Liver (tissue), 8 donors: ENCODE measurements at regions not wholly inside any gene's neighbourhood (a gene's known extent, or its start where the extent isn't known, plus 50 kb on each side); places are given as distances from the start of the nearest gene placed in this dataset.
A peak's percentile ranks its signal among the peaks of the same experiment; 100 is the strongest.

Source experiments
- DNase-seq: peaks from one replicate; pipeline ENCODE4 v3.0.0-alpha.2; 2017; ENCODE audit warnings: low spot score
- H3K27ac ChIP-seq, 2 donors: one replicate each; pipeline ENCODE4 v1.7.0; 2013; ENCODE audit warnings: inconsistent platforms in 2 of 2, low read length in 2 of 2, control low read depth in 1 of 2, low read depth in 1 of 2, mild to moderate bottlenecking in 1 of 2
- H3K27me3 ChIP-seq, 4 donors: one replicate each; pipeline versions ENCODE4 v1.6.1 to v1.7.0; 2013; ENCODE audit warnings: low read length in 3 of 4, inconsistent platforms in 1 of 4, mild to moderate bottlenecking in 1 of 4, moderate library complexity in 1 of 4; ENCODE audit not compliant: control insufficient read depth in 4 of 4, insufficient read depth in 4 of 4
- H3K36me3 ChIP-seq, 4 donors: one replicate each; pipeline versions ENCODE4 v1.6.1 to v1.7.0; 2013; ENCODE audit warnings: low read length in 3 of 4, mild to moderate bottlenecking in 3 of 4, low read depth in 1 of 4, moderate library complexity in 1 of 4; ENCODE audit not compliant: control insufficient read depth in 4 of 4, insufficient read depth in 3 of 4
- H3K4me1 ChIP-seq, 4 donors: one replicate each; pipeline versions ENCODE4 v1.6.1 to v1.7.0; 2013; ENCODE audit warnings: low read length in 3 of 4, mild to moderate bottlenecking in 3 of 4, moderate library complexity in 1 of 4; ENCODE audit not compliant: control insufficient read depth in 4 of 4, insufficient read depth in 4 of 4
- H3K4me3 ChIP-seq, 3 donors: one replicate each; pipeline versions ENCODE4 v1.6.1 to v1.7.0; 2013; ENCODE audit warnings: low read length in 3 of 3, control low read depth in 1 of 3, low read depth in 1 of 3, mild to moderate bottlenecking in 1 of 3
- H3K9ac ChIP-seq, 2 donors: one replicate each; pipeline ENCODE4 v1.7.0; 2013; ENCODE audit warnings: low read length in 2 of 2, mild to moderate bottlenecking in 2 of 2, moderate library complexity in 2 of 2, control low read depth in 1 of 2, low read depth in 1 of 2
- H3K9me3 ChIP-seq, 4 donors: one replicate each; pipeline versions ENCODE4 v1.6.1 to v1.7.0; 2013; ENCODE audit warnings: low read length in 3 of 4; ENCODE audit not compliant: control insufficient read depth in 4 of 4
- EGR1 ChIP-seq, 2 donors: IDR thresholded peaks; 2 replicates each; pipeline ENCODE4 v1.6.1; 2016 to 2018; ENCODE audit warnings: antibody characterized with exemption in 2 of 2, low read depth in 2 of 2
- FOXA1 ChIP-seq: IDR thresholded peaks from 2 replicates; pipeline ENCODE4 v1.6.1; 2016; ENCODE audit warnings: antibody characterized with exemption
- FOXA2 ChIP-seq: IDR thresholded peaks from 2 replicates; pipeline ENCODE4 v1.6.1; 2016; ENCODE audit warnings: antibody characterized with exemption
- HNF4G ChIP-seq: IDR thresholded peaks from 2 replicates; pipeline ENCODE4 v1.6.1; 2016; ENCODE audit warnings: antibody characterized with exemption
- JUND ChIP-seq, 2 donors: IDR thresholded peaks; 2 replicates each; pipeline ENCODE4 v1.6.1; 2016; ENCODE audit warnings: antibody characterized with exemption in 2 of 2
- NR2F2 ChIP-seq: IDR thresholded peaks from 2 replicates; pipeline ENCODE4 v1.6.1; 2016; ENCODE audit warnings: antibody characterized with exemption
- RAD21 ChIP-seq, 2 donors: IDR thresholded peaks; 2 replicates each; pipeline ENCODE4 v1.6.1; 2016; ENCODE audit warnings: antibody characterized with exemption in 2 of 2, mild to moderate bottlenecking in 2 of 2
- RXRA ChIP-seq, 2 donors: IDR thresholded peaks; 2 replicates each; pipeline ENCODE4 v1.6.1; 2017 to 2018; ENCODE audit warnings: antibody characterized with exemption in 2 of 2, mild to moderate bottlenecking in 1 of 2
- SP1 ChIP-seq: IDR thresholded peaks from 2 replicates; pipeline ENCODE4 v1.6.1; 2018; ENCODE audit warnings: antibody characterized with exemption, mild to moderate bottlenecking
- YY1 ChIP-seq: IDR thresholded peaks from 2 replicates; pipeline ENCODE4 v1.6.1; 2016; ENCODE audit warnings: antibody characterized with exemption, mild to moderate bottlenecking
- WGBS: extraction: QIAGEN DNeasy Blood & Tissue Kit; methylation state at CpG from one replicate; pipeline ENCODE4 v1.1.7; 2013; 5-methylcytosine and 5-hydroxymethylcytosine counted together
- TF ChIP-seq, protein P1 (sequence below): IDR thresholded peaks from 2 replicates; pipeline ENCODE4 v1.6.1; 2016; ENCODE audit warnings: antibody characterized with exemption
- TF ChIP-seq, protein P2 (sequence below): IDR thresholded peaks from 2 replicates; pipeline ENCODE4 v1.6.1; 2016; ENCODE audit warnings: antibody characterized with exemption
- TF ChIP-seq, protein P3 (sequence below): fragments of 150-350 bp; IDR thresholded peaks from 2 replicates; pipeline ENCODE4 v1.5.1; 2017; ENCODE audit warnings: improper control_type of control experiment, low read depth, low read length; ENCODE audit not compliant: missing input control
- donor health status: healthy.
- donor health status: healthy.
- donor health status: healthy.
- donor health status: healthy.
- donor health status: healthy.

DNA sequence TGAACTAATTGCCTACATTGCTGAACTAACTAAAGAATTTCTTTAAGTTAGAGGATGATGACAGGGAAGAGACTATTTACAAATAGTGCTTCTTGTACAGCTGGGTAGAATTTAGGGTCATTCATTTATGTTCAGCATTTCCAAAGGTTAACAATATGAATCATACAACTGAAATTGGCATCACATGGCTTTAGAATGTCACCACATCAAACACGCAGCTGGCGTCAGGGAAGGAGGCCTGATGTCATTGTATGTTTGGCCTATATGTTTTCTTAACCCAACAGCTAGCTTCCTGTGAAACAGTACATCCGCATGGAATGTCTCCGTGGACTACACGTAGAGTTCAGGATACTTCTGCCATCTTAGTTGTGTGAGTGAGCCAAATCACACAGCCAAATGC is 99.0 kb upstream of the TNFSF11 start:
- peaks cover 0 to 2% (median 0%) of the 10 kb centered on the region in 4 donors for H3K9me3 ChIP-seq
- H3K9ac ChIP-seq, result no peak overlapping the region
- H3K27me3 ChIP-seq, result no peaks in the 10 kb centered on the region
- no peak for DNase-seq
- H3K36me3 ChIP-seq, result no peaks in the 10 kb centered on the region
- TF ChIP-seq FOXA1 (no peak), JUND (IDR thresholded peaks at IDR 0.05) (no peak), HNF4G (no peak)
- TF ChIP-seq, protein P1, sequence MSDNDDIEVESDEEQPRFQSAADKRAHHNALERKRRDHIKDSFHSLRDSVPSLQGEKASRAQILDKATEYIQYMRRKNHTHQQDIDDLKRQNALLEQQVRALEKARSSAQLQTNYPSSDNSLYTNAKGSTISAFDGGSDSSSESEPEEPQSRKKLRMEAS, result no peak
- TF ChIP-seq, protein P2, sequence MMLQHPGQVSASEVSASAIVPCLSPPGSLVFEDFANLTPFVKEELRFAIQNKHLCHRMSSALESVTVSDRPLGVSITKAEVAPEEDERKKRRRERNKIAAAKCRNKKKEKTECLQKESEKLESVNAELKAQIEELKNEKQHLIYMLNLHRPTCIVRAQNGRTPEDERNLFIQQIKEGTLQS, result no peak
- TF ChIP-seq, protein P3, sequence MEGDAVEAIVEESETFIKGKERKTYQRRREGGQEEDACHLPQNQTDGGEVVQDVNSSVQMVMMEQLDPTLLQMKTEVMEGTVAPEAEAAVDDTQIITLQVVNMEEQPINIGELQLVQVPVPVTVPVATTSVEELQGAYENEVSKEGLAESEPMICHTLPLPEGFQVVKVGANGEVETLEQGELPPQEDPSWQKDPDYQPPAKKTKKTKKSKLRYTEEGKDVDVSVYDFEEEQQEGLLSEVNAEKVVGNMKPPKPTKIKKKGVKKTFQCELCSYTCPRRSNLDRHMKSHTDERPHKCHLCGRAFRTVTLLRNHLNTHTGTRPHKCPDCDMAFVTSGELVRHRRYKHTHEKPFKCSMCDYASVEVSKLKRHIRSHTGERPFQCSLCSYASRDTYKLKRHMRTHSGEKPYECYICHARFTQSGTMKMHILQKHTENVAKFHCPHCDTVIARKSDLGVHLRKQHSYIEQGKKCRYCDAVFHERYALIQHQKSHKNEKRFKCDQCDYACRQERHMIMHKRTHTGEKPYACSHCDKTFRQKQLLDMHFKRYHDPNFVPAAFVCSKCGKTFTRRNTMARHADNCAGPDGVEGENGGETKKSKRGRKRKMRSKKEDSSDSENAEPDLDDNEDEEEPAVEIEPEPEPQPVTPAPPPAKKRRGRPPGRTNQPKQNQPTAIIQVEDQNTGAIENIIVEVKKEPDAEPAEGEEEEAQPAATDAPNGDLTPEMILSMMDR, result no peak
- H3K4me3 ChIP-seq, result no peak overlapping the region
- WGBS, result 76% methylated on average over 5 of the region's 5 CpGs
- H3K4me1 ChIP-seq, result no peaks in the 10 kb centered on the region
- H3K27ac ChIP-seq, result no peak overlapping the region

DNA sequence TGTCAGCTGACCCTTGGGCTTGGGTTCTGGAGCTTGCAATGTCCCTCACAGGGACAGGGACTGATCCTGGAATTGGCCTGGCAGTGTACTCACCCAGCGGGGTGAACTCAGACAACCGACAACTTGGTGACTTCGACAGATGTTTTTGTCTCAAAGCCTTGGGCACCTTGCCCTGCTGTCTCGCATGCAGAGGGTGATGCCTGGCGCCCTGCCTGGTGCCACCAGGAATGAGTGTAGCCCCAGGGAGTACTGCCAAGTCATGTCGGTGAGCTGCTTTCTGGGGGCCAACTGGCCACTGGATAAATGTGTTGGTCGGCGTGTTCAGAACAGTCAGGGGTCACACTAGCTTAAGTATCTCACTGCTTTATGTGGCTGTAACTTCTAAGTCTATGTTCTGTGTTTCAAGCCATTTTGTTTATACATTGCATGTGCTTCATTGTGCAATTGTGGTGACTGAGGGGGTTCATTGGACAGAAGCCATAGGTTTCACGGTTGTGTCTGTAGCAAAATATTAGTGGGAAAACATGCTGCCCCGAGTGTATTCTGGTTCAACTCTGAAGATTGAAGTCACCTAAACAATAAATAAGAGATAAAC is 96.3 kb upstream of the TNFSF11 start:
- no peak overlapping the region for H3K9ac ChIP-seq
- no peaks in the 10 kb centered on the region for H3K4me1 ChIP-seq
- no peak overlapping the region for H3K27ac ChIP-seq
- H3K4me3 ChIP-seq, result no peak overlapping the region
- DNase-seq, result no peak
- H3K27me3 ChIP-seq, result no peaks in the 10 kb centered on the region
- WGBS, result 68% methylated on average over 10 of the region's 10 CpGs
- H3K9me3 ChIP-seq, result no peaks in the 10 kb centered on the region
- H3K36me3 ChIP-seq, result no peaks in the 10 kb centered on the region
- TF ChIP-seq SP1, result no peak
- TF ChIP-seq FOXA1, result no peak
- no peak for TF ChIP-seq NR2F2
- TF ChIP-seq RXRA (IDR thresholded peaks at IDR 0.05), result no peak
- no peak for TF ChIP-seq FOXA2
- no peak for TF ChIP-seq EGR1 (IDR thresholded peaks at IDR 0.05; ENCODE audit: low read depth in 2 of 2)
- TF ChIP-seq YY1, result no peak

DNA sequence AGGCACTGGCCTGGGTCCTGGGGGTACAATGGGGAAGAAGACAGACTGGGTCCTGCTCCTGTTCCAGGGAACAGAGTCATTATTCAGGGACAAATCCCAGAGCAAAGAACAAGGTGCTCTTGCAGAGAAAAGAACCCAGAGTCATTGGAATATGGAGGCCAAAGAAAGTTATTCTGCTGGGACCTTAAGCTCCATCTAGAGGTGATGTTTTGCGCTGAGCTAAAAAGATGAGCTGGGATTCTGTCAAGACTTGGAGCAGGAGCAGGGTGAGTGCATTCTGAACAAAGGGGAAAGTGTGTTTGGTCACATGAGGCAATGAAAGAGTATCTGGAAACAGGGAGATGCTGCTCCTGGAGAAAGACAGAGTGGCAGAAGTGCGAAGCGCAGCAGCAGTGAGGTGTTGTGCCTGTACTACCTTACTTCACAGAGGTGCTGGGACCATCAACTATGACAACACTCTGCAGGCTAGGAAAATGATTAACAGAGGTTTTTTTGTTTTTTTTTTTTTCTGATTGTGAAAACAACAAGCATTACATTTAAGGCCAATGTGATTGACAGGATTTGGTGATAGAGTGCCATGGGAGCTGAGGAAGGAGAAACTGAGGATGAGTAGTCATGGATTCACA is 95.3 kb upstream of the TNFSF11 start:
- Histone ChIP-seq H3K4me3 (no peak overlapping the region), H3K9me3 (no peaks in the 10 kb centered on the region), H3K27me3 (no peaks in the 10 kb centered on the region), H3K9ac (no peak overlapping the region), H3K36me3 (no peaks in the 10 kb centered on the region), H3K27ac (no peak overlapping the region), H3K4me1 (no peaks in the 10 kb centered on the region)
- WGBS, result 81% methylated on average over 3 of the region's 3 CpGs
- DNase-seq, result no peak
- TF ChIP-seq JUND (IDR thresholded peaks at IDR 0.05) (no peak), RAD21 (IDR thresholded peaks at IDR 0.05) (peak; percentile 70 to 85)
